CD4-positive, alpha-beta T cell treated with Interleukin-1 beta for 1 hour (primary cell): ENCODE measurements at regions not wholly inside any gene's neighbourhood (a gene's known extent, or its start where the extent isn't known, plus 50 kb on each side); places are given as distances from the start of the nearest gene placed in this dataset.

Source experiments
- DNase-seq, 2 donors: peaks; one replicate each; pipeline ENCODE4 v3.0.0-alpha.2; 2020 to 2022

- no peak for DNase-seq
Observed at GRCh38 chr13:107295416-107296140, 727.6 kb upstream of the ARGLU1 start.

- no peak for DNase-seq
Observed at GRCh38 chr13:107293924-107294323, 726.0 kb upstream of the ARGLU1 start.

GRCh38 chr13:107291875-107292274, 723.9 kb upstream of the ARGLU1 start:
- no peak for DNase-seq

GRCh38 chr13:107289540-107289939, 721.6 kb upstream of the ARGLU1 start:
- DNase-seq, result no peak

- DNase-seq, result no peak
Observed at GRCh38 chr13:107284173-107284572, 716.2 kb upstream of the ARGLU1 start.

GRCh38 chr13:107277911-107278310, 710.0 kb upstream of the ARGLU1 start:
- DNase-seq, result no peak

GRCh38 chr13:107276936-107277335, 709.0 kb upstream of the ARGLU1 start:
- no peak for DNase-seq

- DNase-seq, result no peak
Observed at GRCh38 chr13:107275945-107276614, 708.1 kb upstream of the ARGLU1 start.

GRCh38 chr13:107275312-107275711, 707.4 kb upstream of the ARGLU1 start:
- DNase-seq, result no peak

- DNase-seq, result no peak
Observed at GRCh38 chr13:107271227-107271626, 703.3 kb upstream of the ARGLU1 start.

GRCh38 chr13:107266657-107267056, 698.7 kb upstream of the ARGLU1 start:
- DNase-seq, result no peak

- no peak for DNase-seq
Observed at GRCh38 chr13:107258599-107259187, 690.8 kb upstream of the ARGLU1 start.

GRCh38 chr13:107254392-107254791, 686.5 kb upstream of the ARGLU1 start:
- no peak for DNase-seq

GRCh38 chr13:107252428-107252827, 684.5 kb upstream of the ARGLU1 start:
- DNase-seq, result no peak

- no peak for DNase-seq
Observed at GRCh38 chr13:107252021-107252420, 684.1 kb upstream of the ARGLU1 start.

- DNase-seq, result no peak
Observed at GRCh38 chr13:107251341-107251740, 683.4 kb upstream of the ARGLU1 start.

GRCh38 chr13:107250628-107251027, 682.7 kb upstream of the ARGLU1 start:
- no peak for DNase-seq

- no peak for DNase-seq
Observed at GRCh38 chr13:107244241-107244640, 676.3 kb upstream of the ARGLU1 start.

- DNase-seq, result no peak
Observed at GRCh38 chr13:107242138-107242537, 674.2 kb upstream of the ARGLU1 start.

- no peak for DNase-seq
Observed at GRCh38 chr13:107241381-107241780, 673.4 kb upstream of the ARGLU1 start.

- no peak for DNase-seq
Observed at GRCh38 chr13:107239213-107239612, 671.3 kb upstream of the ARGLU1 start.

- no peak for DNase-seq
Observed at GRCh38 chr13:107238262-107238981, 670.5 kb upstream of the ARGLU1 start.

- no peak for DNase-seq
Observed at GRCh38 chr13:107234319-107235073, 666.6 kb upstream of the ARGLU1 start.
